Astrocyte (in vitro differentiated cells and primary cell): ENCODE measurements at regions not wholly inside any gene's neighbourhood (a gene's known extent, or its start where the extent isn't known, plus 50 kb on each side); places are given as distances from the start of the nearest gene placed in this dataset.

Experiments
- DNase-seq: peaks from one replicate; pipeline ENCODE4 v3.0.0-alpha.2; 2010; ENCODE audit warnings: low read depth
- FAIRE-seq: peaks from 2 replicates; lab custom pipeline; 2011; peaks lifted over from hg19 to GRCh38; lab: Jason Lieb, UNC
- H2AFZ ChIP-seq: 2 replicates; pipeline ENCODE4 v1.6.0; 2012; ENCODE audit warnings: low read depth, low read length, inconsistent platforms
- H3K27ac ChIP-seq: 2 replicates; pipeline ENCODE4 v1.5.1; 2011; ENCODE audit warnings: low read depth, low read length, inconsistent platforms
- H3K27me3 ChIP-seq: 2 replicates; pipeline ENCODE4 v1.6.0; 2011; ENCODE audit warnings: low read length, inconsistent platforms; ENCODE audit not compliant: insufficient read depth
- H3K36me3 ChIP-seq: 2 replicates; pipeline ENCODE4 v1.5.1; 2011; ENCODE audit warnings: low read length, inconsistent platforms; ENCODE audit not compliant: insufficient read depth
- H3K4me1 ChIP-seq: 2 replicates; pipeline ENCODE4 v1.5.1; 2011; ENCODE audit warnings: low read length, inconsistent platforms; ENCODE audit not compliant: insufficient read depth
- H3K4me2 ChIP-seq: 2 replicates; pipeline ENCODE4 v1.6.0; 2012; ENCODE audit warnings: low read length, inconsistent platforms
- H3K4me3 ChIP-seq: 2 replicates; pipeline ENCODE4 v1.5.1; 2011; ENCODE audit warnings: low read depth, mild to moderate bottlenecking, low read length, inconsistent platforms; ENCODE audit not compliant: insufficient read depth
- H3K79me2 ChIP-seq: 2 replicates; pipeline ENCODE4 v1.6.0; 2012; ENCODE audit warnings: mild to moderate bottlenecking, low read length, inconsistent platforms; ENCODE audit not compliant: insufficient read depth
- H3K9ac ChIP-seq: 2 replicates; pipeline ENCODE4 v1.6.0; 2012; ENCODE audit warnings: mild to moderate bottlenecking, low read length, inconsistent platforms
- H3K9me3 ChIP-seq: 2 replicates; pipeline ENCODE4 v1.5.1; 2012; ENCODE audit warnings: low read depth, mild to moderate bottlenecking, low read length, inconsistent platforms; ENCODE audit not compliant: insufficient read depth
- H4K20me1 ChIP-seq: 2 replicates; pipeline ENCODE4 v1.6.0; 2012; ENCODE audit warnings: low read length, inconsistent platforms; ENCODE audit not compliant: insufficient read depth
- H3K27ac Mint-ChIP-seq: one replicate; pipeline ENCODE4 v1.8.0; 2021; ENCODE audit warnings: mild to moderate bottlenecking, mixed read lengths; ENCODE audit not compliant: unreplicated experiment
- H3K27me3 Mint-ChIP-seq: one replicate; pipeline ENCODE4 v1.8.0; 2021; ENCODE audit warnings: low read depth, mixed read lengths; ENCODE audit not compliant: unreplicated experiment
- H3K36me3 Mint-ChIP-seq: one replicate; pipeline ENCODE4 v1.8.0; 2021; ENCODE audit warnings: low read depth, mixed read lengths; ENCODE audit not compliant: unreplicated experiment
- H3K4me1 Mint-ChIP-seq: one replicate; pipeline ENCODE4 v1.8.0; 2021; ENCODE audit warnings: low read depth, mixed read lengths; ENCODE audit not compliant: unreplicated experiment
- H3K4me3 Mint-ChIP-seq: one replicate; pipeline ENCODE4 v1.8.0; 2021; ENCODE audit warnings: mild to moderate bottlenecking, moderate library complexity, mixed read lengths; ENCODE audit not compliant: unreplicated experiment
- H3K9me3 Mint-ChIP-seq: one replicate; pipeline ENCODE4 v1.8.0; 2021; ENCODE audit warnings: mild to moderate bottlenecking, mixed read lengths; ENCODE audit not compliant: unreplicated experiment
- CTCF ChIP-seq: IDR thresholded peaks from 2 replicates; pipeline ENCODE4 v1.5.1; 2011; ENCODE audit warnings: low read depth, mild to moderate bottlenecking, inconsistent platforms, low read length, moderate library complexity; ENCODE audit not compliant: insufficient read depth
- EZH2 ChIP-seq: IDR thresholded peaks from 2 replicates; pipeline ENCODE4 v1.6.1; 2012; ENCODE audit warnings: mild to moderate bottlenecking, low read length, inconsistent platforms; ENCODE audit not compliant: insufficient read depth

- no peak for FAIRE-seq
- Histone ChIP-seq H3K4me3 (no peak overlapping the region), H3K27me3 (peaks cover 6% of the 10 kb centered on the region), H3K4me1 (no peaks in the 10 kb centered on the region), H3K36me3 (no peaks in the 10 kb centered on the region), H4K20me1 (no peaks in the 10 kb centered on the region), H2AFZ (no peak overlapping the region), H3K79me2 (no peaks in the 10 kb centered on the region), H3K9ac (no peak overlapping the region), H3K9me3 (no peaks in the 10 kb centered on the region), H3K4me2 (no peak overlapping the region), H3K27ac (no peak overlapping the region)
- H3K4me1 Mint-ChIP-seq = peaks cover 7% of the 10 kb centered on the region
- peaks cover 12% of the 10 kb centered on the region for H3K27me3 Mint-ChIP-seq
- H3K36me3 Mint-ChIP-seq = no peaks in the 10 kb centered on the region
- peak; percentile 12 for DNase-seq
- H3K9me3 Mint-ChIP-seq = no peaks in the 10 kb centered on the region
- H3K4me3 Mint-ChIP-seq = no peak overlapping the region
- H3K27ac Mint-ChIP-seq = no peak overlapping the region
- TF ChIP-seq CTCF (no peak), EZH2 (no peak)
Measured at GRCh38 chr16:51766739-51767138, 615.7 kb upstream of the SALL1 start.

GRCh38 chr16:51763072-51763661, 612.1 kb upstream of the SALL1 start:
- no peak for FAIRE-seq
- no peak overlapping the region for H3K4me3 ChIP-seq

More at GRCh38 chr16:51763072-51763661, 612.1 kb upstream of the SALL1 start:
- H3K27ac ChIP-seq = no peak overlapping the region
- Mint-ChIP-seq H3K27ac (no peak overlapping the region), H3K4me1 (peaks cover 10% of the 10 kb centered on the region), H3K9me3 (no peaks in the 10 kb centered on the region), H3K4me3 (no peak overlapping the region), H3K36me3 (no peaks in the 10 kb centered on the region), H3K27me3 (peaks cover 18% of the 10 kb centered on the region)
- H4K20me1 ChIP-seq = no peaks in the 10 kb centered on the region
- H2AFZ ChIP-seq = no peak overlapping the region
- no peaks in the 10 kb centered on the region for H3K9me3 ChIP-seq
- H3K9ac ChIP-seq = no peak overlapping the region
- TF ChIP-seq EZH2 = no peak
- TF ChIP-seq CTCF = no peak
- peaks cover 6% of the 10 kb centered on the region for H3K27me3 ChIP-seq
- no peaks in the 10 kb centered on the region for H3K36me3 ChIP-seq
- H3K4me1 ChIP-seq = no peaks in the 10 kb centered on the region
- H3K79me2 ChIP-seq = no peaks in the 10 kb centered on the region
- H3K4me2 ChIP-seq = no peak overlapping the region
- no peak for DNase-seq
